ENCODE measurements at regions not wholly inside any gene's neighbourhood (a gene's known extent, or its start where the extent isn't known, plus 50 kb on each side); places are given as distances from the start of the nearest gene placed in this dataset.

DNA sequence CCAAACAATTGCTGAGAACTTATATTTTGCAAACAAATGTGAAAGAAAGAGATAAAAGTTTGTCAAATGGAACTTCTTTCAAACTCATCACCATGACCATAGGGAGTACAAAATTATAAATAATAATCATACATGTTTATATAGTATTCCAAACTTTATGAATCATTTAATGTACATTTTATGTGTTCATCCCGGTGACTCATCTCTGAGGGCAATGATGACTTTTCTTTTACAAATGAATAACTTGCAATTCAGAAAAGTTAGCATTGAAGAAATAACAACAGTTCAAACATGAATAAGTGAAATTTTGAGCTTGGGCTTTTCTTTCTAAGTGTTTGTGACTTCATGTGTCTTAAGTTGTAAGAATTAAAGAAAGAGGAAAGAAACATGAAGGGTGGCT is 66.3 kb upstream of the CDH8 start:
- no peak for DNase-seq (ENCODE audit: low spot score in 2 of 2, unreplicated experiment in 2 of 2)
- Mint-ChIP-seq H3K4me3 (no peak overlapping the region), H3K27me3 (ENCODE audit: low read depth) (peaks cover 28% of the 10 kb centered on the region), H3K4me1 (no peaks in the 10 kb centered on the region), H3K27ac (no peak overlapping the region), H3K9me3 (peaks cover 5% of the 10 kb centered on the region), H3K36me3 (no peaks in the 10 kb centered on the region)
- TF ChIP-seq, protein P1, sequence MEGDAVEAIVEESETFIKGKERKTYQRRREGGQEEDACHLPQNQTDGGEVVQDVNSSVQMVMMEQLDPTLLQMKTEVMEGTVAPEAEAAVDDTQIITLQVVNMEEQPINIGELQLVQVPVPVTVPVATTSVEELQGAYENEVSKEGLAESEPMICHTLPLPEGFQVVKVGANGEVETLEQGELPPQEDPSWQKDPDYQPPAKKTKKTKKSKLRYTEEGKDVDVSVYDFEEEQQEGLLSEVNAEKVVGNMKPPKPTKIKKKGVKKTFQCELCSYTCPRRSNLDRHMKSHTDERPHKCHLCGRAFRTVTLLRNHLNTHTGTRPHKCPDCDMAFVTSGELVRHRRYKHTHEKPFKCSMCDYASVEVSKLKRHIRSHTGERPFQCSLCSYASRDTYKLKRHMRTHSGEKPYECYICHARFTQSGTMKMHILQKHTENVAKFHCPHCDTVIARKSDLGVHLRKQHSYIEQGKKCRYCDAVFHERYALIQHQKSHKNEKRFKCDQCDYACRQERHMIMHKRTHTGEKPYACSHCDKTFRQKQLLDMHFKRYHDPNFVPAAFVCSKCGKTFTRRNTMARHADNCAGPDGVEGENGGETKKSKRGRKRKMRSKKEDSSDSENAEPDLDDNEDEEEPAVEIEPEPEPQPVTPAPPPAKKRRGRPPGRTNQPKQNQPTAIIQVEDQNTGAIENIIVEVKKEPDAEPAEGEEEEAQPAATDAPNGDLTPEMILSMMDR (IDR thresholded peaks at IDR 0.05; ENCODE audit: unreplicated experiment): no peak

DNA sequence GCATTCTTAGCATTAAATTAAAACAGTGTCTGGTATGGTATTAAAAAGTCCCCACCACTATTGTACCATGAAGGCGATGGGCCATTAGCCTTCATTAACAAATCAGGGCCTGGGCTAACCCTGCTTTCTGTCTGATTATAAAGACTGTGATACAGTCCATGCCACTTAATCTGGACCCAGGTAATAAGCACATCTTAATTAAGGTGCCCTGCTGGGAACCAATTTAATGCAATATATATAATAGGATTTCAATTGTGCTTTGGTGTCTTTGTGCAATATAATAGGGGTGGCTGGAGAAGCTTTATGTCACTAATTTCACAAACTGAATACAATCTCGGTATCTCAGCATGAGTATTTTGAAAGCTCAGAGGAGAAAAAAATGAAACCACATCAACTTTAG is 64.4 kb upstream of the CDH8 start:
- peaks cover 5% of the 10 kb centered on the region for H3K9me3 Mint-ChIP-seq
- H3K4me1 Mint-ChIP-seq: no peaks in the 10 kb centered on the region
- peaks cover 25% of the 10 kb centered on the region for H3K27me3 Mint-ChIP-seq (ENCODE audit: low read depth)
- TF ChIP-seq, protein P1 (IDR thresholded peaks at IDR 0.05; ENCODE audit: unreplicated experiment): no peak
- no peak for DNase-seq (ENCODE audit: low spot score in 2 of 2, unreplicated experiment in 2 of 2)
- H3K4me3 Mint-ChIP-seq: no peak overlapping the region
- no peak overlapping the region for H3K27ac Mint-ChIP-seq
- no peaks in the 10 kb centered on the region for H3K36me3 Mint-ChIP-seq

DNA sequence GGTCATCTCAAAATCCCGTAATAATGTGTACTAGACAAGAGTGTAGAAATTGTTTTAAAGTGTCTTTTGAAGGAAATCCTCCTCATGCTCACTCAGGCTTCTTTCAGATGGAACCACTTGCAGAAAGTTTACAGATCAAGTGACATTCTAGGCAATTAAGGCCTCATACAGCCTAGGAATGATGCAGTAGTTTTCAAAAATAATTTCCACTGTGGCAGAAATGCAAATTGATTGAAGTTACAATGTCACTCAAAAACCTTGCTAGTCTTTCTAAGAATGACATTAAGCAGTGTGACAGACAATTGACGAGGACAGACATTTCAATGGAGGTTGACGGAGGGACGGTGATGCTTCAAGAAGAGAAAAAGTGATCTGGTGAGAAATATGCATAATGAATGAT is 53.5 kb upstream of the CDH8 start:
- H3K36me3 Mint-ChIP-seq: no peaks in the 10 kb centered on the region
- no peaks in the 10 kb centered on the region for H3K4me1 Mint-ChIP-seq
- no peak for DNase-seq (ENCODE audit: low spot score in 2 of 2, unreplicated experiment in 2 of 2)
- peaks cover 31% of the 10 kb centered on the region for H3K27me3 Mint-ChIP-seq (ENCODE audit: low read depth)
- TF ChIP-seq, protein P1 (IDR thresholded peaks at IDR 0.05; ENCODE audit: unreplicated experiment): no peak
- no peak overlapping the region for H3K27ac Mint-ChIP-seq
- H3K4me3 Mint-ChIP-seq: no peak overlapping the region
- H3K9me3 Mint-ChIP-seq: no peaks in the 10 kb centered on the region

DNA sequence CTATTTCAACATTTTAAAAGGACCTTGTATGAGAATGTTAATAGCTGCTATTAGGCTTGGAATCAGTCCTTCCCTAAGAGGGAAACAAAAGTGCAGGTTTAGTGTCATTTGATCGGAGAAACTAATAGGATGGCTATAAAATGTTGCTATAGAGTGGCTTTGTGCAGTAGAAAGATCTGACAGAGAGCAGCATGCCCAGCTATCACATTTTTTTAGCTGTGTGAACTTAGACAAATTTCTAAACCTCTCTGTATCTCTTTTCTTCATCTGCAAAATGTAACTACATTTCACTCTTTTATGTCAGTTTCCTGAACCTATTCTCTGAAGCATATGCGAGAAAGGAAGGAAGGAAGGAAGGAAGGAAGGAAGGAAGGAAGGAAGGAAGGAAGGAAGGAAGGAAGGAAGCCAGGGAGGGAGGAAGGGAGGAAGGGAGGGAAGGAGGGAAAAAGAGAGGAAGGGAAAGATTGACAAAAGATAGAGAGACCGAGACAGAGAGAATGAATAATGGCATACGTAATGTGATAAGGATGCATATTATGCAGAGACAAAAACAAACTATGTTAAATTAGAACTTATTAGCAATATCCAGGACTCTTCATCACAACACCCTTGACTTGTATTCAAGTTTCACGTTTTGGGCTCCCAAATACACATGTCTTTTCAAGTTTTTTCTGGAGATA is 52.6 kb upstream of the CDH8 start:
- Mint-ChIP-seq H3K4me3 (no peak overlapping the region), H3K4me1 (no peaks in the 10 kb centered on the region), H3K27me3 (ENCODE audit: low read depth) (peaks cover 34% of the 10 kb centered on the region), H3K9me3 (no peaks in the 10 kb centered on the region), H3K36me3 (no peaks in the 10 kb centered on the region), H3K27ac (no peak overlapping the region)
- DNase-seq (ENCODE audit: low spot score in 2 of 2, unreplicated experiment in 2 of 2): no peak
- TF ChIP-seq, protein P1 (IDR thresholded peaks at IDR 0.05; ENCODE audit: unreplicated experiment): no peak

Data from mesothelial cell of epicardium (in vitro differentiated cells).